NCI-H1092 (cell line): ENCODE measurements at regions not wholly inside any gene's neighbourhood (a gene's known extent, or its start where the extent isn't known, plus 50 kb on each side); places are given as distances from the start of the nearest gene placed in this dataset.

Source experiments
- DNase-seq: peaks from one replicate; lab custom pipeline; 2025; lab: John Stamatoyannopoulos, UW

GRCh38 chr16:66265556-66266141 lies 100.8 kb upstream of the CDH5 start:
- no peak for DNase-seq

- no peak for DNase-seq
These were observed 101.5 kb upstream of the CDH5 start for GRCh38 chr16:66265048-66265415.

- DNase-seq, result no peak
These were observed 102.0 kb upstream of the CDH5 start for GRCh38 chr16:66264311-66265047.

- DNase-seq, result no peak
These were observed 102.5 kb upstream of the CDH5 start for GRCh38 chr16:66263973-66264310.

- DNase-seq, result no peak
These were observed 103.1 kb upstream of the CDH5 start for GRCh38 chr16:66263168-66263972.

GRCh38 chr16:66262253-66263167 lies 104.0 kb upstream of the CDH5 start:
- DNase-seq, result no peak

GRCh38 chr16:66261826-66262225 lies 104.7 kb upstream of the CDH5 start:
- no peak for DNase-seq

- DNase-seq, result no peak
These were observed 105.8 kb upstream of the CDH5 start for GRCh38 chr16:66260522-66261254.

GRCh38 chr16:66258916-66259845 lies 107.3 kb upstream of the CDH5 start:
- no peak for DNase-seq

GRCh38 chr16:66256919-66257318 lies 109.6 kb upstream of the CDH5 start:
- no peak for DNase-seq

- DNase-seq, result no peak
These were observed 110.8 kb upstream of the CDH5 start for GRCh38 chr16:66255647-66256046.

GRCh38 chr16:66254751-66255150 lies 111.7 kb upstream of the CDH5 start:
- no peak for DNase-seq

GRCh38 chr16:66254106-66254505 lies 112.4 kb upstream of the CDH5 start:
- no peak for DNase-seq

- no peak for DNase-seq
These were observed 114.9 kb upstream of the CDH5 start for GRCh38 chr16:66251476-66252160.

- no peak for DNase-seq
These were observed 115.6 kb upstream of the CDH5 start for GRCh38 chr16:66250686-66251431.

- DNase-seq, result no peak
These were observed 118.7 kb upstream of the CDH5 start for GRCh38 chr16:66247516-66248481.

- no peak for DNase-seq
These were observed 120.6 kb upstream of the CDH5 start for GRCh38 chr16:66245868-66246267.

- no peak for DNase-seq
These were observed 121.4 kb upstream of the CDH5 start for GRCh38 chr16:66245072-66245471.
